ENCODE measurements at regions not wholly inside any gene's neighbourhood (a gene's known extent, or its start where the extent isn't known, plus 50 kb on each side); places are given as distances from the start of the nearest gene placed in this dataset.

DNA sequence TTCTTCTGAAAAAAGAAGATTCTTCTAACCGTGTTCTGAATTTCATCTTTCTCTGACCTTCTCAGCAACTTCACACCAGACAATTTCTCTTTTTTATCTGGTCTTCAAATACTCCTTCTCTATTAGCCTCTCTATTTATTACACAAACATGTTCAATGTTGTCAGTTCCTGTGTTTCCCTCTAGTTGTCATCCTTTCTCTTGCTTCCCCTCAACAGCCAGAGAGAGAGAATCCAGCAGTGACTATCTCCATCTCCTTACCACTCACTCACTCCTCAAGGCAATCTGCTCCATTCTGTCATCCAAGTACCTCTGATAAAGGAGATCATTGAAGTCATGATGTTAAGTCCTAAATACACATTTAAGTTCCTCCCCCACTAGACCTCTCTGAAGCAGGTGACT lies 491.9 kb upstream of the CHAC2 start:
- no peak overlapping the region for H2AFZ ChIP-seq (ENCODE audit: low read depth, low read length, severe bottlenecking)
- no peak for TF ChIP-seq EZH2phosphoT487 (conservative IDR thresholded peaks at IDR 0.05; ENCODE audit: low read length)
- TF ChIP-seq CTCF (IDR thresholded peaks at IDR 0.05; ENCODE audit: insufficient read depth, low read length, poor library complexity, severe bottlenecking): no peak
- H3K9ac ChIP-seq (ENCODE audit: low read length): no peak overlapping the region
- H3K4me3 ChIP-seq (ENCODE audit: insufficient read depth, low read length, poor library complexity, severe bottlenecking): no peak overlapping the region
- no peaks in the 10 kb centered on the region for H4K20me1 ChIP-seq (ENCODE audit: low read depth, low read length)
- no peaks in the 10 kb centered on the region for H3F3A ChIP-seq (ENCODE audit: insufficient read depth)
- H3K79me2 ChIP-seq (ENCODE audit: insufficient read depth, low read length): no peaks in the 10 kb centered on the region
- H3K27ac ChIP-seq (ENCODE audit: low read depth, low read length): no peak overlapping the region
- no peaks in the 10 kb centered on the region for H3K27me3 ChIP-seq (ENCODE audit: low read length)
- H3K4me2 ChIP-seq (ENCODE audit: low read depth, low read length, poor library complexity, severe bottlenecking): no peak overlapping the region
- no peaks in the 10 kb centered on the region for H3K36me3 ChIP-seq (ENCODE audit: low read length)
- no peaks in the 10 kb centered on the region for H3K9me2 ChIP-seq (replicated peaks; ENCODE audit: insufficient read depth, low read length)
- no peaks in the 10 kb centered on the region for H3K9me3 ChIP-seq (ENCODE audit: insufficient read depth, low read length)

GRCh38 chr2:53268626-53269025 lies 499.0 kb upstream of the CHAC2 start:
- H3K4me2 ChIP-seq (ENCODE audit: low read depth, low read length, poor library complexity, severe bottlenecking): no peak overlapping the region
- H3K36me3 ChIP-seq (ENCODE audit: low read length): no peaks in the 10 kb centered on the region
- no peaks in the 10 kb centered on the region for H3K9me2 ChIP-seq (replicated peaks; ENCODE audit: insufficient read depth, low read length)
- no peak overlapping the region for H2AFZ ChIP-seq (ENCODE audit: low read depth, low read length, severe bottlenecking)
- no peak for TF ChIP-seq CTCF (IDR thresholded peaks at IDR 0.05; ENCODE audit: insufficient read depth, low read length, poor library complexity, severe bottlenecking)
- TF ChIP-seq EZH2phosphoT487 (conservative IDR thresholded peaks at IDR 0.05; ENCODE audit: low read length): no peak
- H3K79me2 ChIP-seq (ENCODE audit: insufficient read depth, low read length): no peaks in the 10 kb centered on the region
- no peaks in the 10 kb centered on the region for H3F3A ChIP-seq (ENCODE audit: insufficient read depth)
- H3K9ac ChIP-seq (ENCODE audit: low read length): no peak overlapping the region
- no peak overlapping the region for H3K27ac ChIP-seq (ENCODE audit: low read depth, low read length)
- H4K20me1 ChIP-seq (ENCODE audit: low read depth, low read length): no peaks in the 10 kb centered on the region
- no peaks in the 10 kb centered on the region for H3K9me3 ChIP-seq (ENCODE audit: insufficient read depth, low read length)
- no peak overlapping the region for H3K4me3 ChIP-seq (ENCODE audit: insufficient read depth, low read length, poor library complexity, severe bottlenecking)
- no peaks in the 10 kb centered on the region for H3K27me3 ChIP-seq (ENCODE audit: low read length)

DNA sequence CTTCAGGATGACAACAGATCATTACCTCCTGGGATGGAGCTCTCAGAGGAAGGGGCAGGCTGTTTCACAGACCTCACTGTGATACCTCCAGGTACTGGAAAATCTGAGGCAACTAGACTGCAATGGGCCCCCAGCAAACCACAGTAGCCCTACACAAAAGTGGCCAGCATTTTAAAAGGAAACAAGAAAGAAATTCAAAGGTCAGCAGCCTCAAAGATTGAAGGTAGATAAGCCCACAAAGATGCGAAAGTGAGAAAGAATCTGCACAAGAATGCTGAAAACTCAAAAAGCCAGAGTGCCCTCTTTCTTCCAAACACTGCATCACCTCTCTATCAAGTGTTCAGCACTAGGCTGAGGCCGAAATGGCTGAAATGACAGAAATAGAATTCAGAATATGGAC lies 499.5 kb upstream of the CHAC2 start:
- H3K9me2 ChIP-seq (replicated peaks; ENCODE audit: insufficient read depth, low read length): no peaks in the 10 kb centered on the region
- H4K20me1 ChIP-seq (ENCODE audit: low read depth, low read length): no peaks in the 10 kb centered on the region
- H3K36me3 ChIP-seq (ENCODE audit: low read length): no peaks in the 10 kb centered on the region
- H3K4me2 ChIP-seq (ENCODE audit: low read depth, low read length, poor library complexity, severe bottlenecking): no peak overlapping the region
- H3K9ac ChIP-seq (ENCODE audit: low read length): no peak overlapping the region
- no peaks in the 10 kb centered on the region for H3K79me2 ChIP-seq (ENCODE audit: insufficient read depth, low read length)
- no peak overlapping the region for H3K27ac ChIP-seq (ENCODE audit: low read depth, low read length)
- no peak overlapping the region for H2AFZ ChIP-seq (ENCODE audit: low read depth, low read length, severe bottlenecking)
- no peaks in the 10 kb centered on the region for H3F3A ChIP-seq (ENCODE audit: insufficient read depth)
- H3K9me3 ChIP-seq (ENCODE audit: insufficient read depth, low read length): no peaks in the 10 kb centered on the region
- TF ChIP-seq CTCF (IDR thresholded peaks at IDR 0.05; ENCODE audit: insufficient read depth, low read length, poor library complexity, severe bottlenecking) (no peak), EZH2phosphoT487 (conservative IDR thresholded peaks at IDR 0.05; ENCODE audit: low read length) (no peak)
- H3K4me3 ChIP-seq (ENCODE audit: insufficient read depth, low read length, poor library complexity, severe bottlenecking): no peak overlapping the region
- no peaks in the 10 kb centered on the region for H3K27me3 ChIP-seq (ENCODE audit: low read length)

Data from SU-DHL-6 (cell line).